GM18511 (cell line): ENCODE measurements at regions not wholly inside any gene's neighbourhood (a gene's known extent, or its start where the extent isn't known, plus 50 kb on each side); places are given as distances from the start of the nearest gene placed in this dataset.
"Not testable (repeated sequence)": the region's sequence is repeated elsewhere in the genome, so short reads cannot be mapped to it uniquely, and the experiment has no call there.

Source experiments
- ATAC-seq: cut with Tn5 transposase; IDR thresholded peaks from one replicate; pipeline ENCODE4 v1.9.1; 2021; ENCODE audit warnings: mild to moderate bottlenecking, moderate library complexity; ENCODE audit not compliant: unreplicated experiment

DNA sequence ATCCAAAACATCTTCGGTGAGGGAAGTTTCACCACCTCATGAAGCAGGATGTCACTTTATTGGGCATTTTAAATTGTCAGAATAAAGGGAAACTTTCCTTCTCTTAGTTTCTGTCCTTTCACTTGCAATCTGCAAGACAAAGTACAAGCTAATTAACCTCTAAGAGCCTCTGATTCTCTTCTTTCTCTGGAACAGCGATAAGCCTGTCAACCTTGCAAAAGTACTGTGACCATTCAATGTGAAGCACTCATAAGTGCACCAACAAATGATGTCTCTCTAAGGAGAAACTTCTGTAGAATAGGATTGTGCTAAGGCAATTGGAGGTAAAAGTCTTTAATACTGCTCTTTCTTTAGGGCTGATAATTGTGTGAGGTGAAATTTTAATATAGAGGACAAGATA, 1622.3 kb downstream of the CDH8 start:
- ATAC-seq: no peak

- no peak for ATAC-seq
These were observed 1628.6 kb downstream of the CDH8 start for GRCh38 chr16:60407606-60408005.

DNA sequence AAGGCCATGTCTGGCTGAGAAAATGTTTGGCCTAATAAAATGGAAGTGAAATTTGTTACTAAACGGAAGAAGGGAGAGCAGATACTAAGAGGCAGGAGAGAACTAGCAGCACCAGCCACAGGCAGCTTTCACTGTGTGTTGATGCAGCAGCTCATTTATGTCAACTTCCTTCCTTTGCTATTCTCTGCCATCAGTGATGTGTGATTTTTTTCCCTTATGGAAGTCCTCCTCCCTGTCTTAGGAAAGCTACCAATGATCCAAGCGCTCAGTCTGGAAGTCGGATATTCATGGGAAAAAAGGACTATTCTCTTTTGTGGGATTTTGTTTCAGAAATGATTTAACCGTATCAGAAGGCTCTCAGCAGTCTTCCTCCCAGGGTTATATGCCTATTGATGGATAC, 1629.2 kb downstream of the CDH8 start:
- ATAC-seq: no peak

GRCh38 chr16:60405286-60405685, 1631.0 kb downstream of the CDH8 start:
- ATAC-seq: no peak

- ATAC-seq: no peak
These were observed 1631.8 kb downstream of the CDH8 start for GRCh38 chr16:60404401-60404800.

DNA sequence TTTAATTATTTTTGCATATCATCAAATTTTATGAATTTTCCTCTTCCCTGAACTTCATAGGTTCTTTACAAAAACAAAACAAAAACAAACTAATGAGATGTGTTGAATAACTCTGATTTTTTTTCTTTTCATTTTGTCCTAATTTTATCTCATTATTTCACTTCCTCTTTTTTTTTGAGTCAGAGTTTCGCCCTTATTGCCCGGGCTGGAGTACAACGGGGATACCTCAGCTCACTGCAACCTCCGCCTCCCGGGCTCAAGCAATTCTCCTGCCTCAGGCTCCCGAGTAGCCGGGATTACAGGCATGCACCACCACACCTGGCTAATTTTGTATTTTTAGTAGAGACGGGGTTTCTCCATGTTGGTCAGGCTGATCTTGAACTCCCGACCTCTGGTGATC, 1633.3 kb downstream of the CDH8 start:
- ATAC-seq: not testable (repeated sequence)

GRCh38 chr16:60392380-60392779, 1643.9 kb downstream of the CDH8 start:
- no peak for ATAC-seq

DNA sequence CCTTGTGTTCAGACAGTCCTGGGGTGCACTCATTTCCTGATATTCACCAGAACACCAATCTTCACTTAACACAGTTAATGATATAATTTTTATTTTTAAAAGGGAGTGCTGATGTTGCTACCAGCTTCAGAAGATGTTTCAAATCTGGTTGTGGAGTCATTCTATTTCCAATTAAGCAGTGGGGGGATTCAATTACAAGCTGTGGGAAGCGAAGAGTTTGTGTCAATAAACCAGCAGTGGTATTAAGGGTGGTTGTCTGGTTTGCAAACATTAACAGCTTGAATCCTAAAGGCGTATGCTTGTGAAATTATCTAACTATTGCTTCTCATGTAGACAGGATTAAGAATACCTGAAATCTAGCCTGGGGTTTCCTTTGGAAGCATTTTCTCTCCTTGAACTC, 1637.5 kb upstream of the GOT2 start:
- no peak for ATAC-seq

DNA sequence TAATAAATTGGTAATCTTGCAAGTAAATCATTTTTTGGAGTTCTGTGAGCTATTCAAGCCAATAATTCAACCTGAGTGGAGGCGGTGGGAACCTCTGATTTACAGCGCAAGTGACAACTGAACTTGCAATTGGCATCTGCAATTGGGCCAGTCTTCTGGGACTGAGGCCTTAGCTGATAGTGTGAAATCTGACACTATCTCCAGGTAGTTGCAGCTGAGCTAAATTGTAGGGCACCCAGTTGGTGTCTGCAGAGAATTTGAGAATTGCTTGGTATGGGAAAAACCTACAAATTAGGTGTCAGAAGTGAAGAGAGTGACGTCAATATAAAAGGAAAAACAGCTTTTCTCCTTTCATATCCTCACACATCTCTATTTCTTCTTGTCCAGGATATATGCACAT, 1633.6 kb upstream of the GOT2 start:
- no peak for ATAC-seq

DNA sequence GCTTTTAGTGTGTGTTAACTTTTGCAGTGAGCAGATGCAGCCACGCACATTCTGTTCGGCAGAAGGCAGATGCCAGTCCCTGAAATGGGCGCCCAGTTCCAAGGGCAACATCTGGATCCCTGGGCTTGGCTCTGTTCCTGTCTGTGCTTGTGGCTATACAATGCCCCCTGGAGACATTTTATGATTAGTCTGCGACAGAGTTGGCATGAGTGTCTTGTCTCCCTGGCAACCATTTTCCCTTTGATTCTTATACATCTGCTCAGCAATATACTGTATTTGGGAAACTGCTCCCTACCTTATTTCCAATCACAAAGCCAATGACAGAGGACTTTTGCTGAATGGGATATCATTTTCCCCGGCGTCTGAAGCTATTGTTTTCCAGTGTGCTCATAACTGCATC, 1629.5 kb upstream of the GOT2 start:
- ATAC-seq: no peak

GRCh38 chr16:60359866-60360265, 1625.8 kb upstream of the GOT2 start:
- not testable (repeated sequence) for ATAC-seq

- not testable (repeated sequence) for ATAC-seq
These were observed 1625.3 kb upstream of the GOT2 start for GRCh38 chr16:60359412-60359811.

DNA sequence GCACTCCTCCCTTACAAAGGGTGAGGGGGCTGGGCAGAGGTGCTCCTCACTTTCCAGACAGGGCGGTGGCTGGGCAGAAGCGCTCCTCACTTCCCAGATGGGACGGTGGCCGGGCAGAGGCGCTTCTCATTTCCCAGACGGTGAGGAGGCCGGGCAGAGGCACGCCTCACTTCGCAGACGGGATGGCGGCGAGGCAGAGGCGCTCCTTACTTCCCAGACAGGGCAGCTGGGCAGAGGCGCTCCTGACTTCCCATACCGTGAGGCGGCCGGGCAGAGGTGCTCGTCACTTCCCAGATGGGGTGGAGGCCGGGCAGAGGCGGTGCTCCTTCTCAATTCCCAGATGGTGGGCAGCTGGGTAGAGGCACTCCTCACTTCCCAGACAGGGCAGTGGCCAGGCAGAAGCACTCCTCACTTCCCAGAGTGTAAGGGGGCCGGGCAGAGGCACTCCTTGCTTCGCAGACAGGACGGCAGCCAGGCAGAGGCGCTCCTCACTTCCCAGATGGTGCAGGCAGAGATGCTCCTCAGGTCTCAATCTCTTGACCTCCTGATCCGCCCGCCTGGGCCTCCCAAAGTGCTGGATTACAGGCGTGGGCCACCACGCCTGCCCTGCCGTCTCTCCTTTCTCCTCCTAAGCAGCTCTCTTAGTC, 1623.9 kb upstream of the GOT2 start:
- not testable (repeated sequence) for ATAC-seq

- ATAC-seq: no peak
These were observed 1612.1 kb upstream of the GOT2 start for GRCh38 chr16:60346256-60346655.

- ATAC-seq: no peak
These were observed 1603.6 kb upstream of the GOT2 start for GRCh38 chr16:60337671-60338070.

DNA sequence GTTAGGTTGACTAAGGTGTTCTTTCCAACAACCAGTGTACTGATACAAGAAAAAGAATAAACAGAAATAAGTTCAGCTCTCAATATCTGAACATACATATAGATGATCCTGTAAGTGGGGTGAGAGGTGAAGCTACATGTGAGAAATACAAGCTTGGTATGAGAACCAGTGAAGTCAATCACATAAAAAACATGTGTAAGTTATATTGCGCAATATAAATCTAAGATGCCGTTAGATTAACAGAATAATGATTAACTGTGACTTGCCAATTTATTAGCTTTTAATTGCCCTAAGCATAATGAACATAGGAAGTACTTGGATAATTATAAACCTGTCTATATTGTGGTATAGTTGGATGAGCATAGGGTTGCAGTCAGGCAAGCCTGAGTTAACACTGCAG, 1597.1 kb upstream of the GOT2 start:
- no peak for ATAC-seq

GRCh38 chr16:60329108-60329507, 1595.0 kb upstream of the GOT2 start:
- no peak for ATAC-seq

DNA sequence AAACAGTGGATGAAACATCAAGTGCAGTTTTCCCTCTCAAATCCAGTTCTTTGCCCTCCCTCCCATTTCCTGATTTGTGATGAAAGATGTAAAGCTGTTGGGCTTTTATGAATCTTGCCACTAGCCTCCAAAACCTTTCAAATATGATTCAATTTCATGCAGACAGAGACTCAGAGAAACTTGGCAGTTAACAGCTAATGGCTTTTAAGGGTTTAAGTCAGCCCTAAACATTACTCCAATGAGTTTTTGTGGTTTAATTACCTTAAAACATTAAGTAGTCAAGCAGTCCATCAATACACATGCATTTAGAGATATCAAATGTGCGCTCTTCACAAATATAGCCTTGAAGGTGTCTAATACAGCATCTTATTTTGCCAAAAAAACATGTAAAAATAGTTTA, 1594.0 kb upstream of the GOT2 start:
- no peak for ATAC-seq

GRCh38 chr16:60318486-60318885, 1584.4 kb upstream of the GOT2 start:
- ATAC-seq: no peak

GRCh38 chr16:60310846-60311445, 1576.8 kb upstream of the GOT2 start:
- ATAC-seq: no peak

DNA sequence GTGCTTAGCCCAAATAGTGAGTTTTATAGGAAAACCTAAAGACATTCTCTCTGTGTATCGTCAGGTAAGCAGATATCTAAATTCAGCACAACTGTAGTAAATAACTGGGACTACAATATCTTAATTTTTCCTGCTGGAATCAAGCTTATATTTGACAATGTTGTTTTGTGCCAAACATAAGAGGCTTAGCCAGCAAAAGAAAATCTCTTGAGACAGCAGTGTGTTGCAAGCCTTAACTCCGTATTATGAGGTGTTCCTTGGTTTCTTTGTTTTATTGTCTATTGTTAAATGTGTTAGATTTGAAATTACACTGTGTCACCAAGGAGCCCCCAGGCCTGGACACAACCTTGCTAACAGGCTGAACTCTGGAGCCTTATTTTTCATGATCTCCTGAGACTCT, 1570.6 kb upstream of the GOT2 start:
- ATAC-seq: no peak

GRCh38 chr16:60304066-60304465, 1570.0 kb upstream of the GOT2 start:
- no peak for ATAC-seq

- ATAC-seq: no peak
These were observed 1568.6 kb upstream of the GOT2 start for GRCh38 chr16:60302676-60303075.
